Uterus (tissue), 3 donors: ENCODE measurements at regions not wholly inside any gene's neighbourhood (a gene's known extent, or its start where the extent isn't known, plus 50 kb on each side); places are given as distances from the start of the nearest gene placed in this dataset.

Experiments used
- DNase-seq, 2 donors: peaks; one replicate each; pipeline ENCODE4 v3.0.0-alpha.2; 2019 to 2020
- H3K27ac ChIP-seq, 2 donors: fragments of 200-600 bp; sonication (generic); 1 replicate in 1 of 2; 2 replicates in 1 of 2; pipeline ENCODE4 v1.5.1; 2016 to 2018
- H3K27me3 ChIP-seq, 2 donors: fragments of 200-600 bp; sonication (generic); one replicate each; pipeline ENCODE4 v1.5.1; 2018 to 2019; ENCODE audit warnings: control low read depth in 1 of 2
- H3K36me3 ChIP-seq, 2 donors: fragments of 200-600 bp; sonication (generic); one replicate each; pipeline ENCODE4 v1.5.1; 2019; ENCODE audit warnings: control low read depth in 1 of 2
- H3K4me1 ChIP-seq, 2 donors: fragments of 200-600 bp; sonication (generic); one replicate each; pipeline ENCODE4 v1.5.1; 2018 to 2019; ENCODE audit warnings: control low read depth in 1 of 2
- H3K4me3 ChIP-seq, 2 donors: fragments of 200-600 bp; sonication (generic); 1 replicate in 1 of 2; 2 replicates in 1 of 2; pipeline ENCODE4 v1.5.1; 2018 to 2019; ENCODE audit warnings: mild to moderate bottlenecking in 1 of 2
- H3K9me3 ChIP-seq, 2 donors: fragments of 200-600 bp; sonication (generic); one replicate each; pipeline ENCODE4 v1.5.1; 2019; ENCODE audit warnings: control low read depth in 1 of 2
- POLR2A ChIP-seq, 2 donors: fragments of 450-650 bp; IDR thresholded peaks; one replicate each; pipeline ENCODE4 v1.6.1; 2016; ENCODE audit warnings: antibody characterized with exemption in 2 of 2, mild to moderate bottlenecking in 1 of 2, moderate library complexity in 1 of 2
- intact Hi-C: fragments of 100-400 bp; cut with DNase I; formaldehyde crosslinking; loops from one replicate; pipeline ENCODE4 v1.15.1; 2023; ENCODE audit warnings: low total_unique reads
- TF ChIP-seq, protein P1 (sequence below), 4 experiments: fragments of 200-600 bp in 2 of 4; fragments of 450-650 bp in 2 of 4; sonication (generic) in 2 of 4; IDR thresholded peaks; one replicate each; pipeline ENCODE4 v1.5.1; 2016 to 2019; ENCODE audit warnings: antibody characterized with exemption in 4 of 4, mild to moderate bottlenecking in 2 of 4, moderate library complexity in 1 of 4
- donor health status: DM: yes; HTN: yes; CAD: no.

DNA sequence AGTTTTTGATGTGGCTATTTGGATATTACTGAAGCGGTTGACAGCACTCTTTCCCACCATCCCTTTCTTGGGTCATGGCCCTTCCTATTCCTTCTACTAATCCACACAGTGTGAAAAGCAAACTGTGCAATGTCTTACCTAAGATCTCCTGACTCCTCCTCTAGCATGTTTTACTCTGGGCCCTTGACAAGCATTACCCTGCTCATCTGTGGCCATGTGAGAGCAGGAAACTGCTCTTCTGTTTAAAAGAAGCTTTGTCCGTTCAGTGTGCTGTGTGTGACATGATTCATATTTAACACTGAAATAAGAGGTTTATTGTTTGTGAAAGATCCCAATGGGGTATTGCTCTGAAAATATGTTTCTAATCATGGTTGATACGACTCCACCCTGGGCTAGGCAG is 1022.5 kb downstream of the AACS start:
- intact Hi-C loops, result no loop called here
- no peak for TF ChIP-seq POLR2A (IDR thresholded peaks at IDR 0.05)
- TF ChIP-seq, protein P1, sequence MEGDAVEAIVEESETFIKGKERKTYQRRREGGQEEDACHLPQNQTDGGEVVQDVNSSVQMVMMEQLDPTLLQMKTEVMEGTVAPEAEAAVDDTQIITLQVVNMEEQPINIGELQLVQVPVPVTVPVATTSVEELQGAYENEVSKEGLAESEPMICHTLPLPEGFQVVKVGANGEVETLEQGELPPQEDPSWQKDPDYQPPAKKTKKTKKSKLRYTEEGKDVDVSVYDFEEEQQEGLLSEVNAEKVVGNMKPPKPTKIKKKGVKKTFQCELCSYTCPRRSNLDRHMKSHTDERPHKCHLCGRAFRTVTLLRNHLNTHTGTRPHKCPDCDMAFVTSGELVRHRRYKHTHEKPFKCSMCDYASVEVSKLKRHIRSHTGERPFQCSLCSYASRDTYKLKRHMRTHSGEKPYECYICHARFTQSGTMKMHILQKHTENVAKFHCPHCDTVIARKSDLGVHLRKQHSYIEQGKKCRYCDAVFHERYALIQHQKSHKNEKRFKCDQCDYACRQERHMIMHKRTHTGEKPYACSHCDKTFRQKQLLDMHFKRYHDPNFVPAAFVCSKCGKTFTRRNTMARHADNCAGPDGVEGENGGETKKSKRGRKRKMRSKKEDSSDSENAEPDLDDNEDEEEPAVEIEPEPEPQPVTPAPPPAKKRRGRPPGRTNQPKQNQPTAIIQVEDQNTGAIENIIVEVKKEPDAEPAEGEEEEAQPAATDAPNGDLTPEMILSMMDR (IDR thresholded peaks at IDR 0.05), result no peak

DNA sequence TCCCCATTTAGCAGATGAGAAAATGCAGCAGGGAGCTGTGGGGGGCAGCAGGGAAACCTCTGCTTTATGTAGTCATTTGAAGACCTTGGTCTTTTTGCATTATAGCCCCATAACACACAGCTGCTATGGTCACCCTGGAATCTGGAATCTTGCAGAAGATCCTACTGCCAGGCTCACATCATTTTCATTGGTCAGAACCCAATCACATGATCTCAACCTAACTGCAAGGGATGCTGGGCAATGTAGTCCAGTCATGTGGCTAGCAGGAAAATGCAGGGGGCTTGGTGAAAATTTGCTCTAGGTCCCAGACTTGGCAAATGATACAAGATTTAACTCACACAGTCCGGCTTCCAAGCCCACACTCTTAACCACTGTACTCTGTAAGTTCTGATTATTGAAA is 1028.7 kb downstream of the AACS start:
- Histone ChIP-seq H3K9me3 (no peaks in the 10 kb centered on the region), H3K4me3 (no peak overlapping the region), H3K36me3 (no peaks in the 10 kb centered on the region), H3K4me1 (no peaks in the 10 kb centered on the region), H3K27ac (no peak overlapping the region), H3K27me3 (no peaks in the 10 kb centered on the region)
- intact Hi-C loops, result no loop called here
- TF ChIP-seq, protein P1 (IDR thresholded peaks at IDR 0.05), result no peak
- no peak for TF ChIP-seq POLR2A (IDR thresholded peaks at IDR 0.05)
- DNase-seq, result no peak

More for the DNA sequence above, 1022.5 kb downstream of the AACS start:
- Histone ChIP-seq H3K4me3 (no peak overlapping the region), H3K27me3 (no peaks in the 10 kb centered on the region), H3K27ac (no peak overlapping the region), H3K36me3 (no peaks in the 10 kb centered on the region), H3K9me3 (no peaks in the 10 kb centered on the region), H3K4me1 (no peaks in the 10 kb centered on the region)
- DNase-seq, result no peak

DNA sequence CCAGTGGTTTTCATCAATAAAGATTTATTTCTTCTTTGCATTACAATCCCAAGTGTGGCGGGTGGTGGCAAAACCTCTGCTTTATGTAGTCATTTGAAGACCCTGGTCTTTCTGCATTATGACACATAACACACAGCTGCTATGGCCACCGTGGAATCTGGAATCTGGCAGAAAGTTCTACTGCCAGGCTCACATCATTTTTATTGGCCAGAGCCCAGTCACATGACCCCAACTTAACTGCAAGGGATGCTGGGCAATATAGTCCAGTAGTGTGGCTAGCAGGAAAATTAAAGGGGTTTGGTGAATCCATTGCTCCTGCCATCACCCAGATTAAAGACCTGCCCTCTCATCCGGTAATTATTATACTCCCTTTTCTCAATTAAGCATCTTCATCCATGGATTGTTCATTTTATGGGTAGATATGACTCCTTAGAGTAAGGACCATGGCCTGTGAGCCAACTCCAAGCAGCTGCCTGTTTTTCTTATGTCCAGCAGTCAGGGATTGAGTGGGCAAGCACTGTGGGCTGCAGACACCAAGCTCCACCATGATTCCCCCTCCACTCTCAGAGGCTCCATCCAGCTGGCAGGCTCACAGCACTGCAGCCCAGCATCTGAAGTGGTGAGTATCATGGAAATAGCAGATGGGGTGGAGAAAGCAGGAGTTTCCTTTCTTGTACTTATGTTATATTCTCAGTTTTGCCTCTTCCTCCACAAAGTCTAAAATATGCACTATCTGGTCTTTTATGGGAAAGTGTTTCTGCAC is 1030.7 kb downstream of the AACS start:
- H3K4me3 ChIP-seq, result no peak overlapping the region
- TF ChIP-seq POLR2A (IDR thresholded peaks at IDR 0.05), result no peak
- TF ChIP-seq, protein P1 (IDR thresholded peaks at IDR 0.05), result no peak
- DNase-seq, result no peak
- H3K27ac ChIP-seq, result no peak overlapping the region
- H3K9me3 ChIP-seq, result no peaks in the 10 kb centered on the region
- H3K4me1 ChIP-seq, result no peaks in the 10 kb centered on the region
- H3K36me3 ChIP-seq, result no peaks in the 10 kb centered on the region
- H3K27me3 ChIP-seq, result no peaks in the 10 kb centered on the region
- intact Hi-C loops, result no loop called here

DNA sequence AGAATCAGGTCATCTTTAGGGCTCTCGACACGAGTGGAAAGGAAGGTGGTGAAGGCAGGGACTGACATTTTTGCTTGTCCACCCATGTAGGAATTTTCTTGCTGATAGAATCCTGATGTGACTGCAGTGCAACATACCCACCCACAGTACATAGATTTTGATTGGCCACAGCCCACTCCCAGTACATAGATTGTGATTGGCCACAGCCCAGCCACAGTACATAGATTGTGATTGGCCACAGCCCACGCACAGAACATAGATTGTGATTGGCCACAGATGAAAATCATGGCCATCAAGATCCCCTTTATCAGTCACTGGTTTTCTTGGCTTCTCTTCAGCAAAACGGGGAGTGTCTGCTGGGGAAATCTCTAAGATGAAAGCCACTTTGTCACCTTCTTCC is 1041.5 kb downstream of the AACS start:
- TF ChIP-seq, protein P1 (IDR thresholded peaks at IDR 0.05), result no peak
- no peak for TF ChIP-seq POLR2A (IDR thresholded peaks at IDR 0.05)
- Histone ChIP-seq H3K4me1 (no peaks in the 10 kb centered on the region), H3K27me3 (no peaks in the 10 kb centered on the region), H3K4me3 (no peak overlapping the region), H3K27ac (no peak overlapping the region), H3K9me3 (no peaks in the 10 kb centered on the region), H3K36me3 (no peaks in the 10 kb centered on the region)
- DNase-seq, result no peak
- intact Hi-C loops, result no loop called here

DNA sequence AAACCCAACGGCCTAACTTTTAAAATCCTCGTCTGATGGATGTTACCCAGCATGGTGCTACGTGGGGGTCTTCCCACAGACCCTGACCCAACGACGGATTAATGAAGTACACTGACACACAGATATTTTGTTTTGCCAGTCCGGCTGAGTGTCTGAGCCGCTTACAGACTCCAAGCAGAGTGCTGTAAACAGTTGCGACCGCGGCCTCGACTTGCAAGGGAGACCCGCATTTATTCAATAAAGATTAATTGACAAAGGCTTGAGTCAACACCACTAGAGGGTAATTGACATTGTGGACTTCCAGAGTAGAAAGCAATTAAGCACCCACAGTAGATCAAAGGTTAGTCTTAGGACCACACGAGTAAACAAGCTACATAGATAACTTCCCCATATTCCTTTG is 1042.4 kb downstream of the AACS start:
- H3K36me3 ChIP-seq, result no peaks in the 10 kb centered on the region
- no peak overlapping the region for H3K27ac ChIP-seq
- no peak for TF ChIP-seq POLR2A (IDR thresholded peaks at IDR 0.05)
- TF ChIP-seq, protein P1 (IDR thresholded peaks at IDR 0.05), result no peak
- H3K4me1 ChIP-seq, result no peaks in the 10 kb centered on the region
- H3K4me3 ChIP-seq, result no peak overlapping the region
- no peaks in the 10 kb centered on the region for H3K27me3 ChIP-seq
- H3K9me3 ChIP-seq, result no peaks in the 10 kb centered on the region
- intact Hi-C loops, result no loop called here
- no peak for DNase-seq
